ENCODE measurements at regions not wholly inside any gene's neighbourhood (a gene's known extent, or its start where the extent isn't known, plus 50 kb on each side); places are given as distances from the start of the nearest gene placed in this dataset.
"Not testable (repeated sequence)": the region's sequence is repeated elsewhere in the genome, so short reads cannot be mapped to it uniquely, and the experiment has no call there.

GRCh38 chr17:34771891-34772290 lies 189.4 kb downstream of the CCT6B start:
- DNase-seq: no peak

- no peak for DNase-seq
Observed at GRCh38 chr17:34770586-34770985, 190.7 kb downstream of the CCT6B start.

- DNase-seq: no peak
Observed at GRCh38 chr17:34769899-34770298, 190.5 kb downstream of the TMEM132E start.

GRCh38 chr17:34769049-34769448 lies 189.7 kb downstream of the TMEM132E start:
- DNase-seq: no peak

GRCh38 chr17:34765291-34765690 lies 185.9 kb downstream of the TMEM132E start:
- DNase-seq: no peak

GRCh38 chr17:34764716-34765115 lies 185.3 kb downstream of the TMEM132E start:
- no peak for DNase-seq

GRCh38 chr17:34763728-34764665 lies 184.6 kb downstream of the TMEM132E start:
- no peak for DNase-seq

- DNase-seq: no peak
Observed at GRCh38 chr17:34762078-34762477, 182.7 kb downstream of the TMEM132E start.

- no peak for DNase-seq
Observed at GRCh38 chr17:34761646-34762045, 182.3 kb downstream of the TMEM132E start.

- DNase-seq: no peak
Observed at GRCh38 chr17:34760931-34761495, 181.6 kb downstream of the TMEM132E start.

- DNase-seq: no peak
Observed at GRCh38 chr17:34758718-34759117, 179.3 kb downstream of the TMEM132E start.

- no peak for DNase-seq
Observed at GRCh38 chr17:34758316-34758715, 178.9 kb downstream of the TMEM132E start.

GRCh38 chr17:34757611-34758010 lies 178.2 kb downstream of the TMEM132E start:
- DNase-seq: no peak

GRCh38 chr17:34757106-34757505 lies 177.7 kb downstream of the TMEM132E start:
- DNase-seq: no peak

- DNase-seq: no peak
Observed at GRCh38 chr17:34756637-34757021, 177.2 kb downstream of the TMEM132E start.

GRCh38 chr17:34755981-34756636 lies 176.7 kb downstream of the TMEM132E start:
- DNase-seq: no peak

GRCh38 chr17:34755371-34755770 lies 176.0 kb downstream of the TMEM132E start:
- no peak for DNase-seq

GRCh38 chr17:34750004-34750403 lies 170.6 kb downstream of the TMEM132E start:
- DNase-seq: no peak

GRCh38 chr17:34741967-34742366 lies 162.6 kb downstream of the TMEM132E start:
- DNase-seq: no peak

- DNase-seq: no peak
Observed at GRCh38 chr17:34740565-34741520, 161.5 kb downstream of the TMEM132E start.

- no peak for DNase-seq
Observed at GRCh38 chr17:34739386-34739785, 160.0 kb downstream of the TMEM132E start.

- DNase-seq: not testable (repeated sequence)
Observed at GRCh38 chr17:34737673-34738072, 158.3 kb downstream of the TMEM132E start.

GRCh38 chr17:34736611-34737010 lies 157.2 kb downstream of the TMEM132E start:
- no peak for DNase-seq

Measured in hematopoietic multipotent progenitor cell treated with erythropoietin and hydrocortisone succinate and interleukin-3 and kit ligand, for 8 days (in vitro differentiated cells).